Neutrophil (primary cell): ENCODE measurements at regions not wholly inside any gene's neighbourhood (a gene's known extent, or its start where the extent isn't known, plus 50 kb on each side); places are given as distances from the start of the nearest gene placed in this dataset.

Experiments used
- H3K27ac ChIP-seq: fragments of 200-600 bp; sonication (generic); 2 replicates; pipeline ENCODE4 v1.5.1; 2016; ENCODE audit warnings: mild to moderate bottlenecking, moderate library complexity
- H3K27me3 ChIP-seq: fragments of 200-600 bp; sonication (generic); 2 replicates; pipeline ENCODE4 v1.6.0; 2016; ENCODE audit warnings: mild to moderate bottlenecking
- H3K36me3 ChIP-seq: fragments of 200-600 bp; sonication (generic); 2 replicates; pipeline ENCODE4 v1.5.1; 2017
- H3K4me1 ChIP-seq, 2 experiments: fragments of 200-600 bp in 1 of 2; sonication (generic) in 1 of 2; 1 replicate in 1 of 2; 2 replicates in 1 of 2; pipeline versions ENCODE4 v1.5.1 to v1.6.1; 2013 to 2016; ENCODE audit warnings: low read depth in 1 of 2, low read length in 1 of 2, mild to moderate bottlenecking in 1 of 2, moderate library complexity in 1 of 2; ENCODE audit not compliant: control insufficient read depth in 1 of 2, insufficient read depth in 1 of 2
- H3K4me3 ChIP-seq, 2 experiments: fragments of 200-600 bp in 1 of 2; sonication (generic) in 1 of 2; 1 replicate in 1 of 2; 2 replicates in 1 of 2; pipeline ENCODE4 v1.5.1; 2013 to 2016; ENCODE audit warnings: low read depth in 1 of 2, low read length in 1 of 2, mild to moderate bottlenecking in 1 of 2, moderate library complexity in 1 of 2
- H3K9me3 ChIP-seq: fragments of 200-600 bp; sonication (generic); 2 replicates; pipeline ENCODE4 v1.5.1; 2016
- CTCF ChIP-seq: fragments of 200-600 bp; sonication (generic); IDR thresholded peaks from 2 replicates; pipeline ENCODE4 v1.5.1; 2016; ENCODE audit warnings: antibody characterized with exemption

- Histone ChIP-seq H3K4me1 (no peaks in the 10 kb centered on the region), H3K9me3 (no peaks in the 10 kb centered on the region), H3K27me3 (no peaks in the 10 kb centered on the region), H3K27ac (no peak overlapping the region), H3K36me3 (no peaks in the 10 kb centered on the region), H3K4me3 (no peak overlapping the region)
- TF ChIP-seq CTCF, result no peak
These were observed 102.5 kb downstream of the PRL start for GRCh38 chr6:22194188-22194921.

- no peak overlapping the region for H3K27ac ChIP-seq
- no peak for TF ChIP-seq CTCF
These were observed 97.1 kb downstream of the PRL start for GRCh38 chr6:22199771-22200170.

GRCh38 chr6:22204153-22204552 is 92.7 kb downstream of the PRL start:
- Histone ChIP-seq H3K27me3 (no peaks in the 10 kb centered on the region), H3K27ac (no peak overlapping the region), H3K9me3 (no peaks in the 10 kb centered on the region), H3K36me3 (no peaks in the 10 kb centered on the region), H3K4me3 (no peak overlapping the region), H3K4me1 (no peaks in the 10 kb centered on the region)
- no peak for TF ChIP-seq CTCF

More at GRCh38 chr6:22199771-22200170, 97.1 kb downstream of the PRL start:
- Histone ChIP-seq H3K9me3 (no peaks in the 10 kb centered on the region), H3K36me3 (no peaks in the 10 kb centered on the region), H3K4me1 (no peaks in the 10 kb centered on the region), H3K27me3 (no peaks in the 10 kb centered on the region), H3K4me3 (no peak overlapping the region)

- Histone ChIP-seq H3K9me3 (no peaks in the 10 kb centered on the region), H3K27me3 (no peaks in the 10 kb centered on the region), H3K36me3 (no peaks in the 10 kb centered on the region), H3K4me1 (no peaks in the 10 kb centered on the region), H3K4me3 (no peak overlapping the region), H3K27ac (no peak overlapping the region)
- TF ChIP-seq CTCF, result no peak
These were observed 91.6 kb downstream of the PRL start for GRCh38 chr6:22205266-22205665.

GRCh38 chr6:22206106-22206505 is 90.7 kb downstream of the PRL start:
- H3K27ac ChIP-seq, result no peak overlapping the region
- H3K27me3 ChIP-seq, result no peaks in the 10 kb centered on the region
- no peaks in the 10 kb centered on the region for H3K36me3 ChIP-seq
- no peaks in the 10 kb centered on the region for H3K9me3 ChIP-seq
- H3K4me1 ChIP-seq, result no peaks in the 10 kb centered on the region
- TF ChIP-seq CTCF, result no peak
- no peak overlapping the region for H3K4me3 ChIP-seq
